ENCODE measurements at regions not wholly inside any gene's neighbourhood (a gene's known extent, or its start where the extent isn't known, plus 50 kb on each side); places are given as distances from the start of the nearest gene placed in this dataset.

GRCh38 chr17:73795730-73796129 is 151.5 kb upstream of the SDK2 start:
- Histone ChIP-seq H3K9me3 (ENCODE audit: control insufficient read depth in 1 of 2, insufficient read depth in 1 of 2, low read depth in 1 of 2, low read length in 2 of 2) (no peaks in the 10 kb centered on the region), H3K36me3 (ENCODE audit: control insufficient read depth in 1 of 2, insufficient read depth in 2 of 2, low read length in 2 of 2) (no peaks in the 10 kb centered on the region), H4K20me1 (ENCODE audit: insufficient read depth) (no peaks in the 10 kb centered on the region), H3K27ac (ENCODE audit: low read depth, low read length) (no peak overlapping the region), H3K4me1 (ENCODE audit: control insufficient read depth in 1 of 2, insufficient read depth in 2 of 2, low read length in 2 of 2) (peaks cover 4 to 9% of the 10 kb centered on the region in 2 experiments; a peak in 2 of 4 replicates), H3K4me2 (ENCODE audit: low read length) (no peak overlapping the region), H3K79me2 (ENCODE audit: insufficient read depth, low read length) (no peaks in the 10 kb centered on the region), H3K9me2 (ENCODE audit: insufficient read depth) (no peaks in the 10 kb centered on the region), H3K4me3 (replicated peaks in 1 of 2; ENCODE audit: low read depth in 1 of 2, low read length in 2 of 2) (no peak overlapping the region), H2AFZ (ENCODE audit: low read depth, low read length, poor library complexity, severe bottlenecking) (no peak overlapping the region), H3K27me3 (ENCODE audit: insufficient read depth, low read length) (peaks cover 60% of the 10 kb centered on the region), H3K9ac (ENCODE audit: low read length) (no peak overlapping the region)
- no peak for ATAC-seq
- no TSS peak for BruUV-seq (replicated peaks)
- DNase-seq (ENCODE audit: low read depth, low spot score), result no peak
- TF ChIP-seq RAD21 (IDR thresholded peaks at IDR 0.05; ENCODE audit: low read depth), result no peak
- no peak for TF ChIP-seq SRF (IDR thresholded peaks at IDR 0.05; ENCODE audit: low read depth)
- TF ChIP-seq EGR1 (IDR thresholded peaks at IDR 0.05; ENCODE audit: low read depth), result no peak
- TF ChIP-seq ATF3 (IDR thresholded peaks at IDR 0.05), result no peak
- TF ChIP-seq TCF7L2 (IDR thresholded peaks at IDR 0.05; ENCODE audit: borderline replicate concordance, extremely low read depth, insufficient read depth, insufficient read length), result no peak
- TF ChIP-seq CEBPB (IDR thresholded peaks at IDR 0.05; ENCODE audit: low read depth), result no peak
- TF ChIP-seq ZNF274 (IDR thresholded peaks at IDR 0.05; ENCODE audit: low read depth, low read length), result no peak
- TF ChIP-seq, protein P1, sequence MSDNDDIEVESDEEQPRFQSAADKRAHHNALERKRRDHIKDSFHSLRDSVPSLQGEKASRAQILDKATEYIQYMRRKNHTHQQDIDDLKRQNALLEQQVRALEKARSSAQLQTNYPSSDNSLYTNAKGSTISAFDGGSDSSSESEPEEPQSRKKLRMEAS (IDR thresholded peaks at IDR 0.05), result no peak
- TF ChIP-seq ZFX (IDR thresholded peaks at IDR 0.05), result no peak
- no peak for TF ChIP-seq FOSL1 (IDR thresholded peaks at IDR 0.05; ENCODE audit: low read depth)
- no peak for TF ChIP-seq YY1 (IDR thresholded peaks at IDR 0.05; ENCODE audit: extremely low read depth, insufficient replicate concordance, low read depth, low read length)
- no peak for TF ChIP-seq JUND (IDR thresholded peaks at IDR 0.05)
- TF ChIP-seq SIN3A (IDR thresholded peaks at IDR 0.05; ENCODE audit: low read depth), result no peak
- TF ChIP-seq POLR2AphosphoS5 (IDR thresholded peaks at IDR 0.05; ENCODE audit: low read depth, low read length), result no peak
- TF ChIP-seq CBX3 (IDR thresholded peaks at IDR 0.05; ENCODE audit: low read depth), result no peak
- no peak for TF ChIP-seq ELF1 (IDR thresholded peaks at IDR 0.05; ENCODE audit: borderline replicate concordance, low read depth)
- no peak for TF ChIP-seq POLR2A (IDR thresholded peaks at IDR 0.05; ENCODE audit: borderline replicate concordance, extremely low read depth, insufficient read depth, insufficient read length)
- ChIA-PET POLR2A (no interaction called here), RAD21 (ENCODE audit: low non-redundant PET in 1 of 2, low total read pairs in 2 of 2, uncharacterized antibody in 2 of 2, unreplicated experiment in 2 of 2) (no interaction called here), CTCF (no interaction called here)
- intact Hi-C loops (cut with micrococcal nuclease), result no loop called here

All from HCT116 (cell line).